ENCODE measurements at regions not wholly inside any gene's neighbourhood (a gene's known extent, or its start where the extent isn't known, plus 50 kb on each side); places are given as distances from the start of the nearest gene placed in this dataset.

GRCh38 chr11:134786636-134787035, 374.6 kb upstream of the B3GAT1 start:
- H3K27ac ChIP-seq, result no peak overlapping the region
- no peak for DNase-seq
- peaks cover 0 to 3% of the 10 kb centered on the region in 2 donors for H3K27me3 ChIP-seq
- no peaks in the 10 kb centered on the region for H3K36me3 ChIP-seq
- H3K4me3 ChIP-seq, result no peak overlapping the region
- no peaks in the 10 kb centered on the region for H3K9me3 ChIP-seq
- intact Hi-C loops (cut with DNase I; ENCODE audit: low total_unique reads), result no loop called here
- H3K4me1 ChIP-seq, result no peaks in the 10 kb centered on the region
- TF ChIP-seq, protein P1, sequence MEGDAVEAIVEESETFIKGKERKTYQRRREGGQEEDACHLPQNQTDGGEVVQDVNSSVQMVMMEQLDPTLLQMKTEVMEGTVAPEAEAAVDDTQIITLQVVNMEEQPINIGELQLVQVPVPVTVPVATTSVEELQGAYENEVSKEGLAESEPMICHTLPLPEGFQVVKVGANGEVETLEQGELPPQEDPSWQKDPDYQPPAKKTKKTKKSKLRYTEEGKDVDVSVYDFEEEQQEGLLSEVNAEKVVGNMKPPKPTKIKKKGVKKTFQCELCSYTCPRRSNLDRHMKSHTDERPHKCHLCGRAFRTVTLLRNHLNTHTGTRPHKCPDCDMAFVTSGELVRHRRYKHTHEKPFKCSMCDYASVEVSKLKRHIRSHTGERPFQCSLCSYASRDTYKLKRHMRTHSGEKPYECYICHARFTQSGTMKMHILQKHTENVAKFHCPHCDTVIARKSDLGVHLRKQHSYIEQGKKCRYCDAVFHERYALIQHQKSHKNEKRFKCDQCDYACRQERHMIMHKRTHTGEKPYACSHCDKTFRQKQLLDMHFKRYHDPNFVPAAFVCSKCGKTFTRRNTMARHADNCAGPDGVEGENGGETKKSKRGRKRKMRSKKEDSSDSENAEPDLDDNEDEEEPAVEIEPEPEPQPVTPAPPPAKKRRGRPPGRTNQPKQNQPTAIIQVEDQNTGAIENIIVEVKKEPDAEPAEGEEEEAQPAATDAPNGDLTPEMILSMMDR (IDR thresholded peaks at IDR 0.05), result no peak
- no peak for TF ChIP-seq POLR2A (IDR thresholded peaks at IDR 0.05)

DNA sequence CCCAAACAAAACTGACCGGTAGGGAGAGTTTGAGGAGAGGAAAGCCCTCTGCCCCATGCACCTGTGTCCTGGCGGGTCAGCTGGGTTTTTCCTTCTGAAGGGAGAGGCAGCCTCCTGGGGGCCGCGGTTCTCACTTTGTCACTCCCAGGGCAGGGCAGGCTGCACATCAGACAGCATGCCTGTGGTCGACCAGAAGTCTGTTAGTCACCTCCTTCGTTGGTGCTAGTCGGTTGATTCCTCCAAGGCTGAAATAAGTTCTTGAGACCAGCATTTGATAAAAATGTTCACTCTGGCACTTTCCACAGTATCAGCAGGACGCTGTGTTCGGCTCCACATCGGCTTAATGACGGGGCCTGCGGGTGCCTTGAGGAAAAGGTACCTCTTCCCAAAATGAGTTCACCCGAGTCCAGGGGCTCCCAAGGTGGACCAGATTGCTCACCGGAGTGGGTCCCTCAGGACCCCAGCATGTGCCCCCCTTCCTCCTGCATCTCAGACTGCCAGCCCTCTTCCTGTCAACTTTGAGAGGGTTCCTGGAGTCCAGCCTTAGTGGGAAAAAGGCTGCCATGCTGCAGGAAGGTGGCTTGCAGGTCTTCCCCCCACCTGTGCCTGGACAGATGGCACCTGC, 373.7 kb upstream of the B3GAT1 start:
- Histone ChIP-seq H3K27ac (no peak overlapping the region), H3K36me3 (no peaks in the 10 kb centered on the region), H3K4me3 (no peak overlapping the region), H3K4me1 (no peaks in the 10 kb centered on the region), H3K9me3 (no peaks in the 10 kb centered on the region), H3K27me3 (peaks cover 0 to 3% of the 10 kb centered on the region in 2 donors)
- no peak for DNase-seq
- TF ChIP-seq, protein P1 (IDR thresholded peaks at IDR 0.05), result no peak
- no peak for TF ChIP-seq POLR2A (IDR thresholded peaks at IDR 0.05)
- intact Hi-C loops (cut with DNase I; ENCODE audit: low total_unique reads), result no loop called here

DNA sequence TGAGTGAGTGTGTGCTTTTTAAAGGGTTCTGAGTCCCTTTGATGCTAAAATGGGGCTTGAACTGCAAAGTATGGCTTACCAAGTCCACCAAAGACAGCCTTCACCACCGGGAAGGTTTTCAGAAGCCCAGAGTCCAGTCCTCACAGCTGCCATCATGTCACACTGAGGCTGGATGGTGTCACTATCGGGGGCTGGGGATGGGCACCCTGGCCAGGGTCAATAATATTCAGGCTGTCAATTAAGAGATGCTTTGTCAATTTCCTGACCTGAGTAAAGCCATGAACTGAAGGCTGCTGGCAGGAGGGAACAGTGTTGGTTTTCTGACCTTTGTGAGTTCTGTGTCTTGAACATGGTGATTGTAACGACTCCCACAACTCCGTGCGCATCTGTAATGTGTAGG, 373.0 kb upstream of the B3GAT1 start:
- no peak overlapping the region for H3K4me3 ChIP-seq
- no peak for DNase-seq
- H3K27ac ChIP-seq, result no peak overlapping the region
- no peaks in the 10 kb centered on the region for H3K4me1 ChIP-seq
- intact Hi-C loops (cut with DNase I; ENCODE audit: low total_unique reads), result no loop called here
- H3K9me3 ChIP-seq, result no peaks in the 10 kb centered on the region
- H3K36me3 ChIP-seq, result no peaks in the 10 kb centered on the region
- H3K27me3 ChIP-seq, result peaks cover 0 to 3% of the 10 kb centered on the region in 2 donors
- TF ChIP-seq, protein P1 (IDR thresholded peaks at IDR 0.05), result no peak
- no peak for TF ChIP-seq POLR2A (IDR thresholded peaks at IDR 0.05)

DNA sequence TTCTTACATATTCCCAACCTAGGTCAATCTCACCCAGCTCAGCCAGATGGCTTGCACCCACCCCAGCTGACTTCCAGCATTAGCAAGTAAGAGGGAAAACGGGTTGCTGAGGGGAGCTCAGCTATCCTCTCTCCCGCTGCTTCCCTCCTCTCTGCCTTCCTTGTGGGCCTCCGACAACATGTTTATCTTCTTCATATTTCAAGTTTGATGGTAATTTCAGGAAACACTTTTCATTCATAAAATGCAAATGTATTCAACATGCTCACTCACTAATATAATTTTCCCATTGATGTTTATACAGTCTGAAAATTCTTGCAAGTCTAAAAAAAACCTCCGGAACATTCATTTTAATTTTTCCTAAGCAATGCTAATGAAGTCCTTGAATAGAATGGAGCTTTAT, 372.5 kb upstream of the B3GAT1 start:
- Histone ChIP-seq H3K4me1 (no peaks in the 10 kb centered on the region), H3K36me3 (no peaks in the 10 kb centered on the region), H3K27me3 (peaks cover 0 to 3% of the 10 kb centered on the region in 2 donors), H3K27ac (no peak overlapping the region), H3K4me3 (no peak overlapping the region), H3K9me3 (no peaks in the 10 kb centered on the region)
- intact Hi-C loops (cut with DNase I; ENCODE audit: low total_unique reads), result no loop called here
- DNase-seq, result no peak
- TF ChIP-seq POLR2A (IDR thresholded peaks at IDR 0.05), result no peak
- TF ChIP-seq, protein P1 (IDR thresholded peaks at IDR 0.05), result no peak

- DNase-seq, result no peak
- H3K4me1 ChIP-seq, result no peaks in the 10 kb centered on the region
- H3K27ac ChIP-seq, result no peak overlapping the region
- H3K4me3 ChIP-seq, result no peak overlapping the region
- no peaks in the 10 kb centered on the region for H3K9me3 ChIP-seq
- H3K36me3 ChIP-seq, result no peaks in the 10 kb centered on the region
- peaks cover 0 to 3% of the 10 kb centered on the region in 2 donors for H3K27me3 ChIP-seq
- intact Hi-C loops (cut with DNase I; ENCODE audit: low total_unique reads), result no loop called here
- TF ChIP-seq, protein P1 (IDR thresholded peaks at IDR 0.05), result no peak
- TF ChIP-seq POLR2A (IDR thresholded peaks at IDR 0.05), result no peak
These were observed 372.0 kb upstream of the B3GAT1 start for GRCh38 chr11:134784046-134784445.

All from uterus (tissue), 3 donors.